SK-N-SH (cell line): ENCODE measurements at regions not wholly inside any gene's neighbourhood (a gene's known extent, or its start where the extent isn't known, plus 50 kb on each side); places are given as distances from the start of the nearest gene placed in this dataset.

Experiments
- CTCF ChIA-PET: fragments of 300-600, 350-600 bp; formaldehyde crosslinking; extraction: SDS; loops from one replicate; lab custom pipeline; 2021; lab: Yijun Ruan, JAX
- POLR2A ChIA-PET: fragments of 350-600 bp; sonication (Branson Sonifier 250); formaldehyde crosslinking; extraction: SDS; loops from one replicate; lab custom pipeline; 2020; ENCODE audit warnings: antibody characterized with exemption, inconsistent platforms; lab: Yijun Ruan, JAX
- DNase-seq: peaks from one replicate; pipeline ENCODE4 v3.0.0; 2012
- H2AFZ ChIP-seq: fragments of 200-600 bp; sonication (generic); 2 replicates; pipeline ENCODE4 v1.8.1; 2016; ENCODE audit warnings: antibody characterized with exemption, mild to moderate bottlenecking, low read depth
- H3F3A ChIP-seq: fragments of 200-600 bp; sonication (generic); replicated peaks from 2 replicates; pipeline ENCODE3; 2016; ENCODE audit warnings: antibody characterized with exemption, mild to moderate bottlenecking; ENCODE audit not compliant: insufficient read depth
- H3K27ac ChIP-seq, 2 experiments: fragments of 200-500 bp in 1 of 2; fragments of 200-600 bp in 1 of 2; sonication (Bioruptor generic) in 1 of 2; sonication (generic), shearing (Covaris generic) in 1 of 2; 2 replicates each; pipeline versions ENCODE4 v1.5.1 to v1.6.1; 2014 to 2016; ENCODE audit warnings: low read depth in 2 of 2, inconsistent platforms in 1 of 2, low read length in 1 of 2, mild to moderate bottlenecking in 1 of 2, mixed read lengths in 1 of 2
- H3K27me3 ChIP-seq: fragments of 200-600 bp; sonication (generic), shearing (Covaris generic); 2 replicates; pipeline ENCODE4 v1.6.1; 2016; ENCODE audit warnings: mixed run types; ENCODE audit not compliant: insufficient read depth
- H3K36me3 ChIP-seq, 2 experiments: fragments of 200-500 bp in 1 of 2; fragments of 200-600 bp in 1 of 2; sonication (Bioruptor generic) in 1 of 2; sonication (generic) in 1 of 2; replicated peaks in 1 of 2; 2 replicates each; pipeline versions ENCODE3 to v1.5.1; 2014 to 2016; ENCODE audit warnings: low read length in 1 of 2, mild to moderate bottlenecking in 1 of 2; ENCODE audit not compliant: insufficient read depth in 2 of 2, control insufficient read depth in 1 of 2
- H3K4me1 ChIP-seq, 2 experiments: fragments of 200-500 bp in 1 of 2; fragments of 200-600 bp in 1 of 2; sonication (Bioruptor generic) in 1 of 2; sonication (generic), shearing (Covaris generic) in 1 of 2; 2 replicates each; pipeline versions ENCODE4 v1.5.1 to v1.6.1; 2014 to 2016; ENCODE audit warnings: low read depth in 1 of 2, low read length in 1 of 2, mixed run types in 1 of 2; ENCODE audit not compliant: insufficient read depth in 2 of 2, control insufficient read depth in 1 of 2
- H3K4me2 ChIP-seq: fragments of 200-600 bp; sonication (generic), shearing (Covaris generic); 2 replicates; pipeline ENCODE4 v1.6.1; 2017; ENCODE audit warnings: mixed run types
- H3K4me3 ChIP-seq, 2 experiments: fragments of 200-500 bp in 1 of 2; fragments of 200-600 bp in 1 of 2; sonication (Bioruptor generic) in 1 of 2; sonication (generic), shearing (Covaris generic) in 1 of 2; 2 replicates each; pipeline versions ENCODE4 v1.5.1 to v1.8.1; 2014 to 2016; ENCODE audit warnings: low read depth in 2 of 2, inconsistent platforms in 1 of 2, low read length in 1 of 2, mild to moderate bottlenecking in 1 of 2, mixed read lengths in 1 of 2, moderate library complexity in 1 of 2
- H3K79me2 ChIP-seq: fragments of 200-600 bp; sonication (generic); 2 replicates; pipeline ENCODE4 v1.8.1; 2017; ENCODE audit warnings: mild to moderate bottlenecking; ENCODE audit not compliant: insufficient read depth
- H3K9ac ChIP-seq: fragments of 200-600 bp; sonication (generic); 2 replicates; pipeline ENCODE4 v1.6.1; 2017; ENCODE audit warnings: mixed run types
- H3K9me2 ChIP-seq: fragments of 200-600 bp; sonication (generic); 2 replicates; pipeline ENCODE4 v1.6.1; 2017; ENCODE audit warnings: mixed run types
- H3K9me3 ChIP-seq: fragments of 200-600 bp; sonication (generic); 2 replicates; pipeline ENCODE4 v1.6.1; 2017; ENCODE audit warnings: mixed run types, mild to moderate bottlenecking, moderate library complexity
- H4K20me1 ChIP-seq: fragments of 200-600 bp; sonication (generic); 2 replicates; pipeline ENCODE4 v1.6.1; 2017; ENCODE audit warnings: mild to moderate bottlenecking, mixed run types; ENCODE audit not compliant: insufficient read depth
- CHD2 ChIP-seq: fragments of 150-350 bp; IDR thresholded peaks from 2 replicates; pipeline ENCODE4 v1.6.1; 2018; ENCODE audit warnings: low read length; ENCODE audit not compliant: partially characterized antibody
- EZH2phosphoT487 ChIP-seq: fragments of 200-600 bp; sonication (generic); IDR thresholded peaks from 2 replicates; pipeline ENCODE4 v1.6.1; 2017; ENCODE audit warnings: low read depth, mixed run types, mild to moderate bottlenecking, antibody characterized with exemption, moderate library complexity, borderline replicate concordance
- FOSL2 ChIP-seq: IDR thresholded peaks from 2 replicates; pipeline ENCODE4 v1.4.0; 2012; ENCODE audit warnings: low read depth, mild to moderate bottlenecking, moderate library complexity, borderline replicate concordance
- FOXM1 ChIP-seq: IDR thresholded peaks from 2 replicates; pipeline ENCODE4 v1.4.0; 2012; ENCODE audit warnings: low read depth, mild to moderate bottlenecking
- GABPA ChIP-seq: IDR thresholded peaks from 2 replicates; pipeline ENCODE4 v1.4.0; 2012; ENCODE audit warnings: low read depth, mild to moderate bottlenecking
- JUND ChIP-seq: IDR thresholded peaks from 2 replicates; pipeline ENCODE4 v1.4.0; 2012
- MXI1 ChIP-seq: IDR thresholded peaks from 2 replicates; pipeline ENCODE4 v1.6.1; 2012; ENCODE audit warnings: mild to moderate bottlenecking, low read depth, low read length, improper control_type of control experiment
- NRF1 ChIP-seq: IDR thresholded peaks from 2 replicates; pipeline ENCODE4 v1.6.1; 2012; ENCODE audit warnings: low read depth, mild to moderate bottlenecking, low read length
- PBX3 ChIP-seq: IDR thresholded peaks from 2 replicates; pipeline ENCODE4; 2012
- POLR2AphosphoS5 ChIP-seq: IDR thresholded peaks from 2 replicates; pipeline ENCODE4 v1.6.1; 2012; ENCODE audit warnings: low read depth, low read length
- RCOR1 ChIP-seq: fragments of 150-350 bp; IDR thresholded peaks from 2 replicates; pipeline ENCODE4 v1.6.1; 2017; ENCODE audit warnings: antibody characterized with exemption, low read length
- RXRA ChIP-seq: IDR thresholded peaks from 2 replicates; pipeline ENCODE4 v1.4.0; 2012; ENCODE audit warnings: low read depth, mild to moderate bottlenecking, borderline replicate concordance
- SIN3A ChIP-seq: IDR thresholded peaks from 2 replicates; pipeline ENCODE4 v1.6.1; 2012; ENCODE audit warnings: low read depth, mild to moderate bottlenecking, low read length, moderate library complexity, borderline replicate concordance
- TAF1 ChIP-seq: IDR thresholded peaks from 2 replicates; pipeline ENCODE4 v1.6.1; 2012; ENCODE audit warnings: low read depth, mild to moderate bottlenecking, low read length, moderate library complexity, borderline replicate concordance
- TCF12 ChIP-seq: IDR thresholded peaks from 2 replicates; pipeline ENCODE4 v1.4.0; 2012
- TEAD4 ChIP-seq: IDR thresholded peaks from 2 replicates; pipeline ENCODE4 v1.4.0; 2012; ENCODE audit warnings: mild to moderate bottlenecking, borderline replicate concordance; ENCODE audit not compliant: insufficient read depth
- USF1 ChIP-seq: IDR thresholded peaks from 2 replicates; pipeline ENCODE4 v1.4.0; 2012; ENCODE audit warnings: low read depth, borderline replicate concordance
- USF2 ChIP-seq: fragments of 150-350 bp; IDR thresholded peaks from 2 replicates; pipeline ENCODE4 v1.6.1; 2017; ENCODE audit warnings: antibody characterized with exemption, low read length, low read depth, borderline replicate concordance
- YY1 ChIP-seq: IDR thresholded peaks from 2 replicates; pipeline ENCODE4 v1.4.0; 2012; ENCODE audit warnings: low read depth, mild to moderate bottlenecking
- ZBTB33 ChIP-seq: IDR thresholded peaks from 2 replicates; pipeline ENCODE4 v1.4.0; 2012; ENCODE audit warnings: low read depth, borderline replicate concordance
- WGBS: methylation state at CpG from one replicate; pipeline ENCODE4 v1.1.6; 2017; ENCODE audit warnings: low lambda C conversion rate; 5-methylcytosine and 5-hydroxymethylcytosine counted together

GRCh38 chr12:42802785-42803189, 213.2 kb upstream of the PRICKLE1 start (continued):
- TF ChIP-seq PBX3: no peak

- Histone ChIP-seq H4K20me1 (no peaks in the 10 kb centered on the region), H3K27ac (no peak overlapping the region)
Measured at GRCh38 chr12:42801271-42801670, 211.7 kb upstream of the PRICKLE1 start.

GRCh38 chr12:42799966-42800365, 210.4 kb upstream of the PRICKLE1 start:
- Histone ChIP-seq H3K27me3 (no peaks in the 10 kb centered on the region), H2AFZ (no peak overlapping the region), H3F3A (no peaks in the 10 kb centered on the region), H3K9ac (no peak overlapping the region), H4K20me1 (no peaks in the 10 kb centered on the region), H3K4me1 (no peaks in the 10 kb centered on the region; a peak in 1 of 4 replicates), H3K9me2 (no peaks in the 10 kb centered on the region), H3K27ac (no peak overlapping the region), H3K79me2 (no peaks in the 10 kb centered on the region), H3K4me3 (no peak overlapping the region), H3K9me3 (no peaks in the 10 kb centered on the region), H3K36me3 (no peaks in the 10 kb centered on the region), H3K4me2 (no peak overlapping the region)
- no peak for DNase-seq
- 76% methylated on average over 1 of the region's 1 CpG for WGBS
- ChIA-PET POLR2A (no interaction called here), CTCF (no interaction called here)
- no peak for TF ChIP-seq CHD2
- TF ChIP-seq ZBTB33: no peak
- no peak for TF ChIP-seq USF2
- TF ChIP-seq SIN3A: no peak
- TF ChIP-seq PBX3: no peak
- TF ChIP-seq FOXM1: no peak
- TF ChIP-seq JUND: no peak
- TF ChIP-seq GABPA: no peak
- no peak for TF ChIP-seq TEAD4
- TF ChIP-seq RXRA: no peak
- TF ChIP-seq TAF1: no peak

More at GRCh38 chr12:42801271-42801670, 211.7 kb upstream of the PRICKLE1 start:
- no peak for TF ChIP-seq RCOR1
- TF ChIP-seq RXRA: no peak
- no peak for TF ChIP-seq POLR2AphosphoS5
- no peak for TF ChIP-seq JUND
- no peak for TF ChIP-seq TCF12
- TF ChIP-seq USF1: no peak
- TF ChIP-seq FOSL2: no peak
- TF ChIP-seq YY1: no peak
- TF ChIP-seq NRF1: no peak
- no peak for TF ChIP-seq PBX3
- TF ChIP-seq MXI1: no peak
- TF ChIP-seq EZH2phosphoT487: no peak
- 53% methylated on average over 2 of the region's 2 CpGs for WGBS
- ChIA-PET POLR2A (no interaction called here), CTCF (interaction anchor here (1.3 to 1.5 kb wide), 2 partner anchors 13 to 319 kb away, joined by 4 read pairs; no protein-coding TSS in a partner anchor)
- Histone ChIP-seq H3K79me2 (no peaks in the 10 kb centered on the region), H3F3A (no peaks in the 10 kb centered on the region), H3K36me3 (no peaks in the 10 kb centered on the region), H3K4me3 (no peak overlapping the region), H3K9ac (no peak overlapping the region), H2AFZ (no peak overlapping the region), H3K9me3 (no peaks in the 10 kb centered on the region), H3K9me2 (no peaks in the 10 kb centered on the region), H3K4me1 (no peaks in the 10 kb centered on the region; a peak in 1 of 4 replicates), H3K4me2 (no peak overlapping the region), H3K27me3 (no peaks in the 10 kb centered on the region)
- no peak for DNase-seq
